LNCaP clone FGC (cell line): ENCODE measurements at regions not wholly inside any gene's neighbourhood (a gene's known extent, or its start where the extent isn't known, plus 50 kb on each side); places are given as distances from the start of the nearest gene placed in this dataset.

Experiments
- DNase-seq: peaks from one replicate; pipeline ENCODE4 v3.0.0-alpha.2; 2011; ENCODE audit warnings: low read depth
- H3K4me3 ChIP-seq: 2 replicates; pipeline ENCODE4 v1.5.1; 2011; ENCODE audit warnings: mild to moderate bottlenecking, low read depth, low read length, control low read depth
- TF ChIP-seq, protein P1 (sequence below): IDR thresholded peaks from 2 replicates; pipeline ENCODE4 v1.5.1; 2012; ENCODE audit warnings: mild to moderate bottlenecking; ENCODE audit not compliant: control insufficient read depth, insufficient read depth; ENCODE audit errors: extremely low read depth

DNA sequence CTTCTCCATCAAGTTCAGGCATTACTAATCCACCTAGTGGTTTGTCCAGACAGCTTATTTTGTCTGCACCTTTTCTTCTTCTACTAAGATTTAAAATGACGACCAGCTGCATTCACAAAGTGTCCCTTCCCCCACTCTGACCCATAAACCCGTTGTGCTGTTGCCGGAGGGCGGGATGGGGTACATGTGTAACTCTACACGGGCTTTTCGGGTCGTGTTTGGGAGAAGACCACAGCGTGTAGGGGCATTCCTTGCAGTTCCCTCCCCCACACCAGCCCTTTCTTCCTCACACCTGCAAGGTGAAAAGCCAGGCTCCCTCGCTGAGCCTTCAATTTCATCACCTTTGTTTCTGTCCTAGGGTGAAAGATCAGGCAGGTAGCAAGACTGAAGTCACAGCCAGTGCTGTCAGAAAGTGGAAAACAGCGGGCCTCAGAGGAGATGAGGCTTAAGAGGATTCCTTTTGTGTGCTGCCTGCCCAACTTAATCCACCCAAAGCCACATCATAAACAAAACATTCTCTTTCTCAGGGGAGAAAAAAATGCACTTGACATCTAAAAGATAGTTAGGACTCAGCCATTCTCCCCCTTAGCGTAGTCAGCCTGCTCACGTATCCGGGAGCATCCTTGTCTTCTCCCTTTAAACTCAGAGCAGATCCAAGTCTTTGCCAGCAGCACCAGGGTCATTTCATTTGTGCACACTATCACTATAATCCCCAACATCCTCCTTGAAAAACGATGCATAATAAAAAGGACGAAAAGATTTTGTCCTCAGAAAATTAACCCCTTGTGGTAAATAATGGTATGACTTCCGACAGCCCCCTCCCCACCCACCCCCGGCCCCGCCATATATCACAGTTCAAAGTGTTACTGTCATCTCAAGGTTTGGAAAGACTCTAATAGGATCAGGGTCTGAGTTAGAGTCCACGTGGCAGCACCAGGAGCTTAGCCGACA, 599.0 kb downstream of the RAB28 start:
- H3K4me3 ChIP-seq, result no peak overlapping the region
- TF ChIP-seq, protein P1, sequence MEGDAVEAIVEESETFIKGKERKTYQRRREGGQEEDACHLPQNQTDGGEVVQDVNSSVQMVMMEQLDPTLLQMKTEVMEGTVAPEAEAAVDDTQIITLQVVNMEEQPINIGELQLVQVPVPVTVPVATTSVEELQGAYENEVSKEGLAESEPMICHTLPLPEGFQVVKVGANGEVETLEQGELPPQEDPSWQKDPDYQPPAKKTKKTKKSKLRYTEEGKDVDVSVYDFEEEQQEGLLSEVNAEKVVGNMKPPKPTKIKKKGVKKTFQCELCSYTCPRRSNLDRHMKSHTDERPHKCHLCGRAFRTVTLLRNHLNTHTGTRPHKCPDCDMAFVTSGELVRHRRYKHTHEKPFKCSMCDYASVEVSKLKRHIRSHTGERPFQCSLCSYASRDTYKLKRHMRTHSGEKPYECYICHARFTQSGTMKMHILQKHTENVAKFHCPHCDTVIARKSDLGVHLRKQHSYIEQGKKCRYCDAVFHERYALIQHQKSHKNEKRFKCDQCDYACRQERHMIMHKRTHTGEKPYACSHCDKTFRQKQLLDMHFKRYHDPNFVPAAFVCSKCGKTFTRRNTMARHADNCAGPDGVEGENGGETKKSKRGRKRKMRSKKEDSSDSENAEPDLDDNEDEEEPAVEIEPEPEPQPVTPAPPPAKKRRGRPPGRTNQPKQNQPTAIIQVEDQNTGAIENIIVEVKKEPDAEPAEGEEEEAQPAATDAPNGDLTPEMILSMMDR, result no peak
- no peak for DNase-seq

DNA sequence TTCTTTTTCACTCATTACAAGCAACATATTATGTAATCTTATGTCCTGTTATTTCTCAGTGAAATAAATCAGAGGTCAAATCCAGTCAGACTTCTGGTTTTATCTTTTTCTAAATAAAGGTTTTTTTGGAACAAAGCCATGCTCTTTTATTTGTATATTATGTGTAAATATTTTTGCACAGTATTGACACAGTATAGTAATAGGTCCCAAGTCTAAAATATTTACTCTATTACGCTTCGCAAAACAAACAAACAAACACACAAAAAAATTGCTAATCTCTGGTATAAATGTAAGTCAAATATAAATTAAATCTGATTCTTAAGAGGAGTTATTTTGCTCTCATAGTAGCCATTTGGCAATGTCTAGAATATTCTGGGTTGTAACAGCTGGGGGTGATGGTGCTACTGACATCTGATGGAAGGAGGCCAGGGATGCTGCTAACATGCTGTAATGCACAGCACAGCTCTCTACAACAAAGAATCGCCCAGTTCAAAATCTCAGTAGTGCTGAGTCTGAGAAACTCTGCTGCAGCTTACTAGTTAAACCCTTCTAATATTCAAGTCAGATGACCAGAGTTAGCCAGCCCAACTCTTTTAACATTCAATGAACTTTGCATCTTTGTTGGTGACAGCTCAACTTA, 602.1 kb downstream of the RAB28 start:
- peak; percentile 52 for DNase-seq
- TF ChIP-seq, protein P1, result no peak
- no peak overlapping the region for H3K4me3 ChIP-seq

DNA sequence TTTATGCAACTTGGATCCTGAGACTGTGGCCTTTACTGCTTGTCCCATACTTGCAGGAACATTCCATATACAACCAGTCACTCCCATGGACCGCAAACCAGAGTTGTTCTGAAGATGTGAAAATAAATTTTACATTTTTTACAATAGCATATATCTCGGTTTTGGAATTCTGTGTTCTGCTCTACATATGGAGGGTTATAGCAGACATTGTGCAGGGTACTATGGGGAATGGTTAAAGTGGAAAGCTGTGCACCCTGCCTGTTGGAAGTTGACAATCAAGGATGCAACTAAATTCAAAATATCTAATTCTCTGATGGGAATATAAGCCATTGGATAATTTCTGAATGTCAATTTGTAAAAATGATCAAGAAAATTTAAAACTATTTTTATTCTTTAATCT, 603.3 kb downstream of the RAB28 start:
- TF ChIP-seq, protein P1, result no peak
- DNase-seq, result no peak
- H3K4me3 ChIP-seq, result no peak overlapping the region

DNA sequence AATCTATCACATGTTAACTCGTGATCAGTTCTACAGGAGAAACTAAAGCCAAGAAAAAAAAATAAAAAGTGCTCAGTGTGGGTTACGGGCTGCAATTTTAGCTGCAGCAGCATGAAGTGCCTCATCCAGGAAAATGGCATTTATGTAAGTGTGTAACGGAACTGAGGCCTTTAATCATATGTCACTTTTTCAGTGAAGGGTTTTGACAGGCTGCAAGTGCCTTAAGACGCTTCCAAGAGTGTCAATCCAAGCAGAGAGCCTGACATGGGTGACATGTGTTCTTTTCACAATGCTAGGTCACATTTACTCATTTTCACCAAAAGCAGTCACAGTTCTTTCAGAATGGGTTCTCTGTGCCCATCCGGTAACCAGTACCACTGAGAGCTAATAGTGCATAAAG, 604.6 kb downstream of the RAB28 start:
- TF ChIP-seq, protein P1, result no peak
- DNase-seq, result no peak

DNA sequence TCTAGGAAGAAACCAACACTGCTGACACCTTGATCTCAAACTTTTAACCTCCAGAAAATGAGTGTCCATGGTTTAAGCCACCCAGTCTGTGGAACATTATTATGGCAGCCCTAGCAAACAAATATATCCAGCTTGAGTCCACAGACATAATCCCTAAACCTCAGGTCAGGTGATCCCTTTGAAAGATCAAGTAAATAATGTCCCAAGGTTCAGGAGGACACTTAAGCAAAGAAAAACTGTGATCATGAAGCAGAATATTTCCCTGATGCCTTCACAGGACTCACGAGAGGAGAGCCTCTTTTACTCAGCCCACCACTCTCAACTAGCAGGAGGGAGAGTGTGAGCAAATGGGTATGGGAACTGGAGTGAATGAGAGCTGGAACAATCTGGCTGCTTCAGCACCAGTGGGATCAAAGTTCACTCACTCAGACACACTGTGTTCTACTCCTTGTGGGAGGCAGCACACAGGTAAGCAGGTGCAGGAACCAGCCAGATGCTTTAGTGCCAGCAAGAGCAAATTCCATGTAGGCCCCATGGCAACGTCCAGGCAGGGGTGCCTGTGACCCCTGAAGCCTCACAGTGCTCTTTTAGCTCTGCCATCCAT, 608.4 kb downstream of the RAB28 start:
- DNase-seq, result no peak
- no peak overlapping the region for H3K4me3 ChIP-seq
- TF ChIP-seq, protein P1, result no peak

More for the DNA sequence above, 604.6 kb downstream of the RAB28 start:
- no peak overlapping the region for H3K4me3 ChIP-seq

DNA sequence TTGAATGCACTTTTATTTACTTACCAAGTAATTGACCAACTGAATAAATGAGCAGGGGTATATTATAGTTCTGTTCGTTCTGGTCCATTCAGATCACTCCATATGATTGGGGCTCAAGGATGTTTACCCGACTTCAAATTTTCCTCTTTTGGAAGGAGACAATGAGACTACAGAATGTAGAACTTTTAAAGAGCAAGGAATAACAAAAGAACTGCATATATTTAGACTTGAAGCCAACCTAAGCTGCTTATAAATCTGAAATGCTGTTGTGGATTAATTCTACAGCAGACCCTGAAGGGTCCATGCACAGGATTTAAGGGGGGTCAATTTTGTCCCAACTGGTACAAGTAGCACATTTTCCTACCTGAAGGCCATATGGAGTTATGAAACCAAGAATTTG, 610.8 kb downstream of the RAB28 start:
- no peak overlapping the region for H3K4me3 ChIP-seq
- TF ChIP-seq, protein P1, result no peak
- no peak for DNase-seq
